Activated naive CD4-positive, alpha-beta T cell treated with Interleukin-2 at 50 U/mL for 16 hours (primary cell): ENCODE measurements at regions not wholly inside any gene's neighbourhood (a gene's known extent, or its start where the extent isn't known, plus 50 kb on each side); places are given as distances from the start of the nearest gene placed in this dataset.
"Not testable (repeated sequence)": the region's sequence is repeated elsewhere in the genome, so short reads cannot be mapped to it uniquely, and the experiment has no call there.

Experiments used
- DNase-seq: peaks from one replicate; pipeline ENCODE4 v3.0.0-alpha.2; 2020

GRCh38 chr7:114812570-114812969, 109.3 kb upstream of the MDFIC start:
- DNase-seq = no peak

- no peak for DNase-seq
These were observed 108.3 kb upstream of the MDFIC start for GRCh38 chr7:114813624-114814023.

- not testable (repeated sequence) for DNase-seq
These were observed 104.9 kb upstream of the MDFIC start for GRCh38 chr7:114817036-114817435.

- peak; percentile 20 for DNase-seq
These were observed 103.4 kb upstream of the MDFIC start for GRCh38 chr7:114818501-114818900.

- no peak for DNase-seq
These were observed 102.1 kb upstream of the MDFIC start for GRCh38 chr7:114819616-114820362.

- DNase-seq = no peak
These were observed 100.6 kb upstream of the MDFIC start for GRCh38 chr7:114821030-114821900.

- no peak for DNase-seq
These were observed 99.8 kb upstream of the MDFIC start for GRCh38 chr7:114822131-114822530.

- DNase-seq = no peak
These were observed 99.0 kb upstream of the MDFIC start for GRCh38 chr7:114822844-114823243.

- DNase-seq = no peak
These were observed 98.6 kb upstream of the MDFIC start for GRCh38 chr7:114823290-114823689.

GRCh38 chr7:114825423-114825951, 96.4 kb upstream of the MDFIC start:
- DNase-seq = peak; percentile 73

- DNase-seq = no peak
These were observed 90.9 kb upstream of the MDFIC start for GRCh38 chr7:114830952-114831351.

- no peak for DNase-seq
These were observed 88.8 kb upstream of the MDFIC start for GRCh38 chr7:114832906-114833595.

GRCh38 chr7:114835303-114835702, 86.6 kb upstream of the MDFIC start:
- DNase-seq = no peak

GRCh38 chr7:114835861-114836260, 86.0 kb upstream of the MDFIC start:
- DNase-seq = no peak

GRCh38 chr7:114842551-114843065, 79.3 kb upstream of the MDFIC start:
- no peak for DNase-seq

GRCh38 chr7:114843102-114843501, 78.8 kb upstream of the MDFIC start:
- no peak for DNase-seq

GRCh38 chr7:114851406-114852061, 70.4 kb upstream of the MDFIC start:
- DNase-seq = no peak

- no peak for DNase-seq
These were observed 69.6 kb upstream of the MDFIC start for GRCh38 chr7:114852293-114852692.

GRCh38 chr7:114853189-114853588, 68.7 kb upstream of the MDFIC start:
- no peak for DNase-seq

GRCh38 chr7:114854369-114854768, 67.5 kb upstream of the MDFIC start:
- no peak for DNase-seq

- no peak for DNase-seq
These were observed 65.3 kb upstream of the MDFIC start for GRCh38 chr7:114856625-114857024.

- DNase-seq = no peak
These were observed 64.3 kb upstream of the MDFIC start for GRCh38 chr7:114857605-114858004.
